ENCODE measurements at regions not wholly inside any gene's neighbourhood (a gene's known extent, or its start where the extent isn't known, plus 50 kb on each side); places are given as distances from the start of the nearest gene placed in this dataset.

GRCh38 chr16:52786091-52786490 is 239.1 kb upstream of the TOX3 start:
- 0% methylated on average over 3 of the region's 3 CpGs for WGBS (ENCODE audit: insufficient coverage, low coverage, missing lambda C conversion rate)
- no peaks in the 10 kb centered on the region for H4K20me1 ChIP-seq (replicated peaks; ENCODE audit: control insufficient read depth, insufficient read depth, low read length)
- no peaks in the 10 kb centered on the region for H3K9me3 ChIP-seq (replicated peaks; ENCODE audit: control insufficient read depth, insufficient read depth, low read depth, low read length)
- H3K4me2 ChIP-seq (ENCODE audit: insufficient read depth, low read length) = no peak overlapping the region
- H3K27ac ChIP-seq (ENCODE audit: extremely low read depth, low read depth, low read length) = no peak overlapping the region; the same call in 2 of the 3 replicates
- H3K4me3 ChIP-seq = no peak overlapping the region
- no peaks in the 10 kb centered on the region for H3K36me3 ChIP-seq (ENCODE audit: control insufficient read depth, insufficient read depth, low read length)
- DNase-seq (ENCODE audit: extremely low read depth in 1 of 4, low spot score in 3 of 4) = no peak
- CTCF ChIA-PET (ENCODE audit: low intra/inter-chr PET ratio) = no interaction called here
- H3K27me3 ChIP-seq (ENCODE audit: control insufficient read depth in 2 of 2, insufficient read depth in 2 of 2, low read length in 2 of 2) = no peaks in the 10 kb centered on the region
- H3K79me2 ChIP-seq (ENCODE audit: control insufficient read depth, insufficient read depth, low read length) = no peaks in the 10 kb centered on the region
- ATAC-seq = no peak
- POLR2A ChIA-PET = no interaction called here
- no peaks in the 10 kb centered on the region for H3K4me1 ChIP-seq (replicated peaks in 1 of 2; ENCODE audit: control insufficient read depth in 2 of 2, insufficient read depth in 2 of 2, low read length in 2 of 2)
- no peak overlapping the region for H3K9ac ChIP-seq (ENCODE audit: insufficient read depth in 1 of 2, low read depth in 2 of 2, low read length in 2 of 2)
- no TSS peak for BruUV-seq (replicated peaks)
- in situ Hi-C loops (cut with MboI) (no loop called here), intact Hi-C loops (cut with micrococcal nuclease) (no loop called here)
- H2AFZ ChIP-seq (ENCODE audit: low read depth, low read length) = no peak overlapping the region
- H3K9me1 ChIP-seq (ENCODE audit: control insufficient read depth, insufficient read depth, low read length) = no peaks in the 10 kb centered on the region
- no peak for FAIRE-seq
- TF ChIP-seq CREB1 (IDR thresholded peaks at IDR 0.05) (no peak), CREB1 (CRISPR knock-in tag; IDR thresholded peaks at IDR 0.05) (no peak), SAP30 (IDR thresholded peaks at IDR 0.05; ENCODE audit: borderline replicate concordance, insufficient read depth, low read depth, low read length, poor library complexity, severe bottlenecking) (no peak), POU5F1 (IDR thresholded peaks at IDR 0.05; ENCODE audit: borderline replicate concordance, low read depth, low read length, partially characterized antibody) (no peak), GATAD2A (IDR thresholded peaks at IDR 0.05) (no peak), HNRNPK (IDR thresholded peaks at IDR 0.05; ENCODE audit: low read depth, low read length, poor library complexity, severe bottlenecking) (no peak), AFF4 (CRISPR knock-in tag; IDR thresholded peaks at IDR 0.05) (no peak), TBL1XR1 (IDR thresholded peaks at IDR 0.05; ENCODE audit: low read length in 2 of 2) (no peak), ETV6 (IDR thresholded peaks at IDR 0.05; ENCODE audit: borderline replicate concordance in 1 of 2, low read depth in 2 of 2, low read length in 1 of 2) (no peak), ETV6 (CRISPR knock-in tag; IDR thresholded peaks at IDR 0.05; ENCODE audit: borderline replicate concordance) (no peak), CGGBP1 (CRISPR knock-in tag; IDR thresholded peaks at IDR 0.05) (no peak), RCOR1 (IDR thresholded peaks at IDR 0.05; ENCODE audit: borderline replicate concordance in 1 of 2, low read depth in 2 of 2, low read length in 2 of 2) (no peak), BDP1 (IDR thresholded peaks at IDR 0.05; ENCODE audit: insufficient read depth, insufficient read length) (no peak), OTX1 (CRISPR knock-in tag; IDR thresholded peaks at IDR 0.05) (no peak), SP1 (CRISPR knock-in tag; IDR thresholded peaks at IDR 0.05) (no peak), RBM34 (IDR thresholded peaks at IDR 0.05; ENCODE audit: borderline replicate concordance, insufficient read depth, low read length) (no peak), THRB (CRISPR knock-in tag; conservative IDR thresholded peaks at IDR 0.05) (no peak), GTF2B (IDR thresholded peaks at IDR 0.05; ENCODE audit: extremely low read depth, insufficient read length) (no peak)
